ENCODE measurements at regions not wholly inside any gene's neighbourhood (a gene's known extent, or its start where the extent isn't known, plus 50 kb on each side); places are given as distances from the start of the nearest gene placed in this dataset.

GRCh38 chr5:4541334-4541733 lies 598.8 kb upstream of the ADAMTS16 start:
- DNase-seq = no peak

- no peak for DNase-seq
Measured at GRCh38 chr5:4542145-4542778, 597.9 kb upstream of the ADAMTS16 start.

- no peak for DNase-seq
Measured at GRCh38 chr5:4544049-4544670, 596.0 kb upstream of the ADAMTS16 start.

GRCh38 chr5:4547547-4547946 lies 592.6 kb upstream of the ADAMTS16 start:
- DNase-seq = no peak

GRCh38 chr5:4548341-4548740 lies 591.8 kb upstream of the ADAMTS16 start:
- no peak for DNase-seq

- no peak for DNase-seq
Measured at GRCh38 chr5:4549351-4549750, 590.8 kb upstream of the ADAMTS16 start.

- no peak for DNase-seq
Measured at GRCh38 chr5:4551034-4551433, 589.1 kb upstream of the ADAMTS16 start.

- DNase-seq = no peak
Measured at GRCh38 chr5:4553130-4553529, 587.0 kb upstream of the ADAMTS16 start.

- no peak for DNase-seq
Measured at GRCh38 chr5:4553978-4554377, 586.2 kb upstream of the ADAMTS16 start.

GRCh38 chr5:4555725-4556285 lies 584.3 kb upstream of the ADAMTS16 start:
- DNase-seq = no peak

- no peak for DNase-seq
Measured at GRCh38 chr5:4561403-4561802, 578.7 kb upstream of the ADAMTS16 start.

- DNase-seq = no peak
Measured at GRCh38 chr5:4563400-4563799, 576.7 kb upstream of the ADAMTS16 start.

GRCh38 chr5:4570047-4570995 lies 569.8 kb upstream of the ADAMTS16 start:
- no peak for DNase-seq

GRCh38 chr5:4571248-4571948 lies 568.7 kb upstream of the ADAMTS16 start:
- DNase-seq = no peak

- DNase-seq = no peak
Measured at GRCh38 chr5:4572311-4573100, 567.6 kb upstream of the ADAMTS16 start.

GRCh38 chr5:4575608-4576007 lies 564.5 kb upstream of the ADAMTS16 start:
- DNase-seq = no peak

- no peak for DNase-seq
Measured at GRCh38 chr5:4576161-4576748, 563.9 kb upstream of the ADAMTS16 start.

GRCh38 chr5:4576908-4577307 lies 563.2 kb upstream of the ADAMTS16 start:
- no peak for DNase-seq

- no peak for DNase-seq
Measured at GRCh38 chr5:4579679-4580078, 560.5 kb upstream of the ADAMTS16 start.

GRCh38 chr5:4580772-4581171 lies 559.4 kb upstream of the ADAMTS16 start:
- DNase-seq = no peak

GRCh38 chr5:4581289-4581688 lies 558.8 kb upstream of the ADAMTS16 start:
- DNase-seq = no peak

GRCh38 chr5:4584982-4585381 lies 555.1 kb upstream of the ADAMTS16 start:
- no peak for DNase-seq
